ENCODE measurements at regions not wholly inside any gene's neighbourhood (a gene's known extent, or its start where the extent isn't known, plus 50 kb on each side); places are given as distances from the start of the nearest gene placed in this dataset.
"Not testable (repeated sequence)": the region's sequence is repeated elsewhere in the genome, so short reads cannot be mapped to it uniquely, and the experiment has no call there.

DNA sequence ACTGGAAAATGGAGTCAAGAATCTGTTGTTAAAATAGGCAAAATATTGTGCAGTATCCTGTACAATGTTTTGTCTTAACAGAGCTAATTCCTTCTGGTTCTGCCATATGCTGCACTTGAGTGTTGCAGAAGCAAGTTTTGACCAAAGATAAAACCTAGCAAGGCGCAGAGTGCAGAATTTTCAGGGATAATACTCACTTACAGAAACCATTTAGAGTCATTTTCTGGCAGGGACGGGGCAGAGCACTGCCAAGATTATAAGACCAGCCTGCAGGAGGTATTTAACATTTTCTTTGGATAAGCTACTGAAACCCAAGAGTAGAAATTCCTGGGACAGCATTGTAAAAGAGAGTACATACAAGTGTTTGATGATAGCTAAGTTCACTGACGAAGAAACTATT, 159.5 kb upstream of the EDNRB start:
- no peak for DNase-seq (ENCODE audit: low spot score)
- ATAC-seq (ENCODE audit: insufficient number of reproducible peaks, low FRiP score, low read depth): no peak

GRCh38 chr13:78067290-78067689, 148.7 kb upstream of the EDNRB start:
- Histone ChIP-seq H3K9me3 (no peaks in the 10 kb centered on the region), H3K4me1 (ENCODE audit: control insufficient read depth in 1 of 2, low read depth in 2 of 2) (no peaks in the 10 kb centered on the region), H3K27me3 (replicated peaks; ENCODE audit: insufficient read depth) (no peaks in the 10 kb centered on the region), H3K4me3 (no peak overlapping the region), H3K27ac (no peak overlapping the region), H3K36me3 (no peaks in the 10 kb centered on the region)
- TF ChIP-seq, protein P1, sequence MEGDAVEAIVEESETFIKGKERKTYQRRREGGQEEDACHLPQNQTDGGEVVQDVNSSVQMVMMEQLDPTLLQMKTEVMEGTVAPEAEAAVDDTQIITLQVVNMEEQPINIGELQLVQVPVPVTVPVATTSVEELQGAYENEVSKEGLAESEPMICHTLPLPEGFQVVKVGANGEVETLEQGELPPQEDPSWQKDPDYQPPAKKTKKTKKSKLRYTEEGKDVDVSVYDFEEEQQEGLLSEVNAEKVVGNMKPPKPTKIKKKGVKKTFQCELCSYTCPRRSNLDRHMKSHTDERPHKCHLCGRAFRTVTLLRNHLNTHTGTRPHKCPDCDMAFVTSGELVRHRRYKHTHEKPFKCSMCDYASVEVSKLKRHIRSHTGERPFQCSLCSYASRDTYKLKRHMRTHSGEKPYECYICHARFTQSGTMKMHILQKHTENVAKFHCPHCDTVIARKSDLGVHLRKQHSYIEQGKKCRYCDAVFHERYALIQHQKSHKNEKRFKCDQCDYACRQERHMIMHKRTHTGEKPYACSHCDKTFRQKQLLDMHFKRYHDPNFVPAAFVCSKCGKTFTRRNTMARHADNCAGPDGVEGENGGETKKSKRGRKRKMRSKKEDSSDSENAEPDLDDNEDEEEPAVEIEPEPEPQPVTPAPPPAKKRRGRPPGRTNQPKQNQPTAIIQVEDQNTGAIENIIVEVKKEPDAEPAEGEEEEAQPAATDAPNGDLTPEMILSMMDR (IDR thresholded peaks at IDR 0.05): no peak
- no peak for DNase-seq (ENCODE audit: low spot score)
- ATAC-seq (ENCODE audit: insufficient number of reproducible peaks, low FRiP score, low read depth): no peak

More for the DNA sequence above, 159.5 kb upstream of the EDNRB start:
- TF ChIP-seq, protein P1 (IDR thresholded peaks at IDR 0.05): no peak
- Histone ChIP-seq H3K4me3 (no peak overlapping the region), H3K27me3 (replicated peaks; ENCODE audit: insufficient read depth) (no peaks in the 10 kb centered on the region), H3K36me3 (no peaks in the 10 kb centered on the region), H3K27ac (no peak overlapping the region), H3K4me1 (ENCODE audit: control insufficient read depth in 1 of 2, low read depth in 2 of 2) (no peaks in the 10 kb centered on the region), H3K9me3 (peaks cover 13% of the 10 kb centered on the region)

DNA sequence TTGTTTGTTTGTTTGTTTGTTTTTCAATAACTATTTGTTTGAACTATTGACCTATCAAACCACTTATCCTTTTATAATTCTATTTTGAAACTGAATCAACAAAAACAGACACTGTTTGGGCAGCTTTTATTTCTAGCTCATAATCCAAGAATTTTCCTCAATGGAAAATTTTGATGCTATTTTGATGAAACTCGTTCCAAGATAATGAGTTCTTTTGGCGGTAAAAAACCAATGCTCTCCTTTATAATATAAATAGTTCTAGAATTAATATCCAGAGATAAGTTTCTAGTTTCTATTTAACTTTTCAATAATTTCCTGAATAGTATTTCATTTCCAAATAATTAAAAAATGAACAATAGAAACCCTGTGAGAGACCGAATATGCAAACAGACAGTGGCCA, 146.5 kb upstream of the EDNRB start:
- no peak overlapping the region for H3K4me3 ChIP-seq
- H3K36me3 ChIP-seq: no peaks in the 10 kb centered on the region
- H3K9me3 ChIP-seq: no peaks in the 10 kb centered on the region
- H3K27me3 ChIP-seq (replicated peaks; ENCODE audit: insufficient read depth): no peaks in the 10 kb centered on the region
- H3K27ac ChIP-seq: no peak overlapping the region
- TF ChIP-seq, protein P1 (IDR thresholded peaks at IDR 0.05): no peak
- ATAC-seq (ENCODE audit: insufficient number of reproducible peaks, low FRiP score, low read depth) (no peak), DNase-seq (ENCODE audit: low spot score) (no peak)
- no peaks in the 10 kb centered on the region for H3K4me1 ChIP-seq (ENCODE audit: control insufficient read depth in 1 of 2, low read depth in 2 of 2)

GRCh38 chr13:78061806-78062205, 143.2 kb upstream of the EDNRB start:
- Histone ChIP-seq H3K9me3 (peaks cover 1% of the 10 kb centered on the region), H3K27ac (no peak overlapping the region), H3K4me3 (no peak overlapping the region), H3K27me3 (replicated peaks; ENCODE audit: insufficient read depth) (no peaks in the 10 kb centered on the region), H3K4me1 (ENCODE audit: control insufficient read depth in 1 of 2, low read depth in 2 of 2) (no peaks in the 10 kb centered on the region), H3K36me3 (no peaks in the 10 kb centered on the region)
- ATAC-seq (ENCODE audit: insufficient number of reproducible peaks, low FRiP score, low read depth): no peak
- DNase-seq (ENCODE audit: low spot score): no peak
- TF ChIP-seq, protein P1 (IDR thresholded peaks at IDR 0.05): no peak

DNA sequence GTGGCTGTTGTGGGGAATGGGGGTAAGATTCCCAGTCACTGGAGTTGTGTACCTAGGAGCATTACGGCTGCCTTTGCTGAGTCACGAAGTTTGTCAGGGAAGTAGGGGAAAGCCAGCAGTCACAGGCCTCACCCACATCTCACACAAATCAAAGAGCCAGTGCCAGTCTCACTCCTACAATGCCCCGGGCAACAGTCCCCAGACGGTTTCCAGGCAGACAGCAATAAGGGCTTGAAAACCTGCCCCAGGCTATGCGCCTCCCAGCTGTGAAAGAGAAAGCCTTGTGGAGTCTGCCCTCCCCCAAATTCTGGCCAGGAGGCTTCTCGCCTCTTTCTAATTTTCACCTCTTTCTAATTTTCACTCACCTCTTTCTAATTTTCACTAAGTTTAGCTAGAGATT, 142.3 kb upstream of the EDNRB start:
- H3K4me3 ChIP-seq: no peak overlapping the region
- ATAC-seq (ENCODE audit: insufficient number of reproducible peaks, low FRiP score, low read depth) (no peak), DNase-seq (ENCODE audit: low spot score) (no peak)
- H3K27me3 ChIP-seq (replicated peaks; ENCODE audit: insufficient read depth): no peaks in the 10 kb centered on the region
- peaks cover 5% of the 10 kb centered on the region for H3K9me3 ChIP-seq
- no peaks in the 10 kb centered on the region for H3K36me3 ChIP-seq
- H3K4me1 ChIP-seq (ENCODE audit: control insufficient read depth in 1 of 2, low read depth in 2 of 2): no peaks in the 10 kb centered on the region
- no peak overlapping the region for H3K27ac ChIP-seq
- TF ChIP-seq, protein P1 (IDR thresholded peaks at IDR 0.05): no peak

DNA sequence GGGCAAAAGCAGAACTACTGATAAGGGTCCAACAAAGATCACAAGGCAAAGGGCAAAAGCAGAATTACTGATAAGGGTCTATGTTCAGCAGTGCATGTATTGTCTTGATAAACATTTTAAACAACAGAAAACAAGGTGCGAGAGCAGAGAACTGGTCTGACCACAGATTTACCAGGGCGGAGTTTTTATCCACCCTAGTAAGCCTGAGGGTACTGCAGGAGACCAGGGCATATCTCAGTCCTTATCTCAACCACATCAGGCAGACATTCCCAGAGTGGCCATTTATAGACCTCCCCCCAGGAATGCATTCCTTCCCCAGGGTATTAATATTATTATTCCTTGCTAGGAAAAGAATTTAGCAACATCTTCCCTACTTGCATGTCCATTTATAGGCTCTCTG, 138.2 kb upstream of the EDNRB start:
- not testable (repeated sequence) for H3K27ac ChIP-seq; H3K4me3 ChIP-seq; H3K27me3 ChIP-seq (replicated peaks; ENCODE audit: insufficient read depth); H3K4me1 ChIP-seq (ENCODE audit: control insufficient read depth in 1 of 2, low read depth in 2 of 2); DNase-seq (ENCODE audit: low spot score); H3K9me3 ChIP-seq; ATAC-seq (ENCODE audit: insufficient number of reproducible peaks, low FRiP score, low read depth); H3K36me3 ChIP-seq
